Prostate gland (tissue), 2 donors: ENCODE measurements at regions not wholly inside any gene's neighbourhood (a gene's known extent, or its start where the extent isn't known, plus 50 kb on each side); places are given as distances from the start of the nearest gene placed in this dataset.

Source experiments
- DNase-seq: peaks from one replicate; pipeline ENCODE4 v3.0.0-alpha.2; 2019; ENCODE audit warnings: low spot score
- H3K27ac ChIP-seq, 2 donors: fragments of 200-600 bp; sonication (generic); 2 replicates each; pipeline ENCODE4 v1.5.1; 2017 to 2019
- H3K27me3 ChIP-seq: fragments of 200-600 bp; sonication (generic); replicated peaks from 2 replicates; pipeline ENCODE4 v1.5.1; 2019; ENCODE audit not compliant: insufficient read depth
- H3K36me3 ChIP-seq, 2 donors: fragments of 200-600 bp; sonication (generic); 1 replicate in 1 of 2; 2 replicates in 1 of 2; pipeline versions ENCODE4 v1.5.1 to v1.8.1; 2017 to 2019
- H3K4me1 ChIP-seq: fragments of 200-600 bp; sonication (generic); replicated peaks from 2 replicates; pipeline ENCODE4 v1.5.1; 2019
- H3K4me3 ChIP-seq, 2 donors: fragments of 200-600 bp; sonication (generic); 2 replicates each; pipeline ENCODE4 v1.5.1; 2017 to 2019
- H3K9me3 ChIP-seq: fragments of 200-600 bp; sonication (generic); 2 replicates; pipeline ENCODE4 v1.5.1; 2017
- CTCF ChIP-seq, 4 experiments: fragments of 200-600 bp in 2 of 4; fragments of 450-650 bp in 2 of 4; sonication (generic) in 2 of 4; IDR thresholded peaks; 1 replicate in 3 of 4; 2 replicates in 1 of 4; pipeline ENCODE4 v1.5.1; 2016 to 2019; ENCODE audit warnings: antibody characterized with exemption in 4 of 4, mild to moderate bottlenecking in 2 of 4, moderate library complexity in 2 of 4
- POLR2A ChIP-seq: fragments of 450-650 bp; IDR thresholded peaks from one replicate; pipeline ENCODE4 v1.6.1; 2016; ENCODE audit warnings: antibody characterized with exemption, mild to moderate bottlenecking
- POLR2AphosphoS5 ChIP-seq: sonication (generic); formaldehyde crosslinking; IDR thresholded peaks from one replicate; pipeline ENCODE4 v1.6.1; 2017; ENCODE audit warnings: antibody characterized with exemption
- WGBS: methylation state at CpG from one replicate; pipeline ENCODE4 v1.1.5; 2018; 5-methylcytosine and 5-hydroxymethylcytosine counted together
- intact Hi-C: fragments of 100-400 bp; cut with DNase I; formaldehyde crosslinking; loops from one replicate; pipeline ENCODE4 v1.14.2; 2022

GRCh38 chr1:67525053-67525760, 95.0 kb upstream of the SERBP1 start:
- 89% methylated on average over 2 of the region's 2 CpGs for WGBS
- H3K36me3 ChIP-seq: no peaks in the 10 kb centered on the region
- no peak for TF ChIP-seq POLR2AphosphoS5
- no peak for TF ChIP-seq CTCF (IDR thresholded peaks at IDR 0.05)
- TF ChIP-seq POLR2A: no peak
- no peak overlapping the region for H3K4me3 ChIP-seq
- H3K27ac ChIP-seq: no peak overlapping the region
- H3K9me3 ChIP-seq: no peaks in the 10 kb centered on the region
- no peaks in the 10 kb centered on the region for H3K4me1 ChIP-seq
- no peaks in the 10 kb centered on the region for H3K27me3 ChIP-seq
- DNase-seq: no peak
- intact Hi-C loops: no loop called here

GRCh38 chr1:67528141-67528540, 97.9 kb upstream of the SERBP1 start:
- no peak overlapping the region for H3K27ac ChIP-seq
- WGBS: 89% methylated on average over 4 of the region's 4 CpGs
- H3K27me3 ChIP-seq: no peaks in the 10 kb centered on the region
- intact Hi-C loops: no loop called here
- no peak for DNase-seq
- no peak for TF ChIP-seq POLR2A
- TF ChIP-seq POLR2AphosphoS5: no peak
- no peak for TF ChIP-seq CTCF (IDR thresholded peaks at IDR 0.05)
- H3K36me3 ChIP-seq: no peaks in the 10 kb centered on the region
- H3K4me1 ChIP-seq: no peaks in the 10 kb centered on the region
- no peak overlapping the region for H3K4me3 ChIP-seq
- H3K9me3 ChIP-seq: no peaks in the 10 kb centered on the region

GRCh38 chr1:67530071-67530470, 99.9 kb upstream of the SERBP1 start:
- H3K9me3 ChIP-seq: no peaks in the 10 kb centered on the region
- no peak for DNase-seq
- no peaks in the 10 kb centered on the region for H3K27me3 ChIP-seq
- no peak overlapping the region for H3K4me3 ChIP-seq
- TF ChIP-seq POLR2A (no peak), POLR2AphosphoS5 (no peak), CTCF (IDR thresholded peaks at IDR 0.05) (no peak)
- H3K36me3 ChIP-seq: no peaks in the 10 kb centered on the region
- no peak overlapping the region for H3K27ac ChIP-seq
- intact Hi-C loops: loop anchor here (5.0 kb wide), 1 partner anchor 307 kb away; no protein-coding TSS in a partner anchor
- H3K4me1 ChIP-seq: no peaks in the 10 kb centered on the region

- Histone ChIP-seq H3K4me3 (no peak overlapping the region), H3K4me1 (no peaks in the 10 kb centered on the region), H3K36me3 (no peaks in the 10 kb centered on the region), H3K9me3 (no peaks in the 10 kb centered on the region), H3K27me3 (no peaks in the 10 kb centered on the region), H3K27ac (no peak overlapping the region)
- peak; percentile 54 for DNase-seq
- intact Hi-C loops: loop anchor here (2.0 to 5.0 kb wide), 3 partner anchors 228 to 580 kb away; no protein-coding TSS in a partner anchor
- TF ChIP-seq POLR2AphosphoS5 (peak; percentile 53), CTCF (IDR thresholded peaks at IDR 0.05) (peak; percentile 19 to 83 (median 72)), POLR2A (no peak)
- 71% methylated on average over 7 of the region's 7 CpGs for WGBS
Observed at GRCh38 chr1:67532452-67533216, 102.4 kb upstream of the SERBP1 start.
